ENCODE measurements at regions not wholly inside any gene's neighbourhood (a gene's known extent, or its start where the extent isn't known, plus 50 kb on each side); places are given as distances from the start of the nearest gene placed in this dataset.

GRCh38 chr12:116465407-116465806 lies 93.8 kb upstream of the MAP1LC3B2 start:
- ChIA-PET CTCF (no interaction called here), POLR2A (no interaction called here)
- Histone ChIP-seq H3K27me3 (ENCODE audit: control insufficient read depth in 1 of 2, insufficient read depth in 2 of 2, low read length in 2 of 2) (no peaks in the 10 kb centered on the region), H3K4me3 (ENCODE audit: low read length) (no peak overlapping the region), H3K36me3 (ENCODE audit: insufficient read depth, low read length) (no peaks in the 10 kb centered on the region), H3K4me1 (ENCODE audit: insufficient read depth, low read length) (no peaks in the 10 kb centered on the region), H3K27ac (ENCODE audit: low read depth in 1 of 2, low read length in 2 of 2) (no peak overlapping the region), H3K9me3 (ENCODE audit: control insufficient read depth in 1 of 2, insufficient read depth in 1 of 2, low read length in 2 of 2) (no peaks in the 10 kb centered on the region)
- no peaks in the 10 kb centered on the region for H3K36me3 Mint-ChIP-seq (ENCODE audit: low read depth)
- no peak overlapping the region for H3K27ac Mint-ChIP-seq
- no peaks in the 10 kb centered on the region for H3K27me3 Mint-ChIP-seq
- no peak for DNase-seq
- ATAC-seq (ENCODE audit: poor library complexity) = no peak
- no peaks in the 10 kb centered on the region for H3K9me3 Mint-ChIP-seq
- intact Hi-C loops (cut with DNase I, micrococcal nuclease) = no loop called here
- no peak overlapping the region for H3K4me3 Mint-ChIP-seq
- TF ChIP-seq CTCF (IDR thresholded peaks at IDR 0.05) = no peak
- H3K4me1 Mint-ChIP-seq (ENCODE audit: low read depth) = no peaks in the 10 kb centered on the region

- no peak for DNase-seq
- Mint-ChIP-seq H3K4me1 (ENCODE audit: low read depth) (no peaks in the 10 kb centered on the region), H3K4me3 (no peak overlapping the region), H3K27ac (no peak overlapping the region), H3K36me3 (ENCODE audit: low read depth) (no peaks in the 10 kb centered on the region), H3K9me3 (no peaks in the 10 kb centered on the region), H3K27me3 (no peaks in the 10 kb centered on the region)
- no peaks in the 10 kb centered on the region for H3K4me1 ChIP-seq (ENCODE audit: insufficient read depth, low read length)
- no peaks in the 10 kb centered on the region for H3K9me3 ChIP-seq (ENCODE audit: control insufficient read depth in 1 of 2, insufficient read depth in 1 of 2, low read length in 2 of 2)
- ATAC-seq (ENCODE audit: poor library complexity) = no peak
- TF ChIP-seq CTCF (IDR thresholded peaks at IDR 0.05) = no peak
- H3K27ac ChIP-seq (ENCODE audit: low read depth in 1 of 2, low read length in 2 of 2) = no peak overlapping the region
- H3K4me3 ChIP-seq (ENCODE audit: low read length) = no peak overlapping the region
- ChIA-PET POLR2A (interaction anchor here (0.5 kb wide), 1 partner anchor 9 kb away, joined by 3 read pairs; no protein-coding TSS in a partner anchor), CTCF (no interaction called here)
- H3K36me3 ChIP-seq (ENCODE audit: insufficient read depth, low read length) = no peaks in the 10 kb centered on the region
- intact Hi-C loops (cut with DNase I, micrococcal nuclease) = no loop called here
- no peaks in the 10 kb centered on the region for H3K27me3 ChIP-seq (ENCODE audit: control insufficient read depth in 1 of 2, insufficient read depth in 2 of 2, low read length in 2 of 2)
These were observed 93.3 kb upstream of the MAP1LC3B2 start for GRCh38 chr12:116465856-116466255.

GRCh38 chr12:116466536-116466935 lies 92.6 kb upstream of the MAP1LC3B2 start:
- DNase-seq (no peak), ATAC-seq (ENCODE audit: poor library complexity) (no peak)
- H3K27me3 ChIP-seq (ENCODE audit: control insufficient read depth in 1 of 2, insufficient read depth in 2 of 2, low read length in 2 of 2) = no peaks in the 10 kb centered on the region
- H3K27me3 Mint-ChIP-seq = no peaks in the 10 kb centered on the region
- ChIA-PET CTCF (no interaction called here), POLR2A (interaction anchor here (0.5 kb wide), 1 partner anchor 10 kb away, joined by 3 read pairs; no protein-coding TSS in a partner anchor)
- H3K4me3 Mint-ChIP-seq = no peak overlapping the region
- no peak overlapping the region for H3K4me3 ChIP-seq (ENCODE audit: low read length)
- intact Hi-C loops (cut with DNase I, micrococcal nuclease) = no loop called here
- no peaks in the 10 kb centered on the region for H3K4me1 ChIP-seq (ENCODE audit: insufficient read depth, low read length)
- H3K36me3 Mint-ChIP-seq (ENCODE audit: low read depth) = no peaks in the 10 kb centered on the region
- no peaks in the 10 kb centered on the region for H3K9me3 Mint-ChIP-seq
- no peaks in the 10 kb centered on the region for H3K4me1 Mint-ChIP-seq (ENCODE audit: low read depth)
- no peak overlapping the region for H3K27ac Mint-ChIP-seq
- no peaks in the 10 kb centered on the region for H3K9me3 ChIP-seq (ENCODE audit: control insufficient read depth in 1 of 2, insufficient read depth in 1 of 2, low read length in 2 of 2)
- no peak overlapping the region for H3K27ac ChIP-seq (ENCODE audit: low read depth in 1 of 2, low read length in 2 of 2)
- TF ChIP-seq CTCF (IDR thresholded peaks at IDR 0.05) = no peak
- H3K36me3 ChIP-seq (ENCODE audit: insufficient read depth, low read length) = no peaks in the 10 kb centered on the region
